GM21515 (cell line): ENCODE measurements at regions not wholly inside any gene's neighbourhood (a gene's known extent, or its start where the extent isn't known, plus 50 kb on each side); places are given as distances from the start of the nearest gene placed in this dataset.

Source experiments
- ATAC-seq: cut with Tn5 transposase; IDR thresholded peaks from one replicate; pipeline ENCODE4 v1.9.1; 2021; ENCODE audit not compliant: unreplicated experiment

GRCh38 chr3:44076221-44076829, 165.4 kb upstream of the TOPAZ1 start:
- ATAC-seq = no peak

GRCh38 chr3:44077267-44077666, 164.4 kb upstream of the TOPAZ1 start:
- ATAC-seq = no peak

- no peak for ATAC-seq
Observed at GRCh38 chr3:44078863-44079262, 162.8 kb upstream of the TOPAZ1 start.

GRCh38 chr3:44079916-44080315, 161.8 kb upstream of the TOPAZ1 start:
- no peak for ATAC-seq

- no peak for ATAC-seq
Observed at GRCh38 chr3:44080474-44081072, 161.1 kb upstream of the TOPAZ1 start.

- no peak for ATAC-seq
Observed at GRCh38 chr3:44090036-44090435, 151.7 kb upstream of the TOPAZ1 start.

GRCh38 chr3:44092497-44092896, 149.2 kb upstream of the TOPAZ1 start:
- ATAC-seq = no peak

GRCh38 chr3:44093531-44093930, 148.2 kb upstream of the TOPAZ1 start:
- no peak for ATAC-seq

GRCh38 chr3:44098656-44099415, 142.8 kb upstream of the TOPAZ1 start:
- ATAC-seq = no peak

- no peak for ATAC-seq
Observed at GRCh38 chr3:44099566-44100297, 142.0 kb upstream of the TOPAZ1 start.

- no peak for ATAC-seq
Observed at GRCh38 chr3:44100298-44100695, 141.4 kb upstream of the TOPAZ1 start.

GRCh38 chr3:44104043-44104442, 137.6 kb upstream of the TOPAZ1 start:
- ATAC-seq = no peak

GRCh38 chr3:44104668-44105321, 136.9 kb upstream of the TOPAZ1 start:
- ATAC-seq = peak; percentile 92

GRCh38 chr3:44105571-44105970, 136.1 kb upstream of the TOPAZ1 start:
- ATAC-seq = no peak

- ATAC-seq = no peak
Observed at GRCh38 chr3:44106756-44107155, 134.9 kb upstream of the TOPAZ1 start.

GRCh38 chr3:44108481-44108880, 133.2 kb upstream of the TOPAZ1 start:
- ATAC-seq = no peak

- no peak for ATAC-seq
Observed at GRCh38 chr3:44109771-44110361, 131.8 kb upstream of the TOPAZ1 start.

- no peak for ATAC-seq
Observed at GRCh38 chr3:44110648-44111047, 131.0 kb upstream of the TOPAZ1 start.

- no peak for ATAC-seq
Observed at GRCh38 chr3:44111482-44111881, 130.2 kb upstream of the TOPAZ1 start.

GRCh38 chr3:44114142-44114541, 127.5 kb upstream of the TOPAZ1 start:
- no peak for ATAC-seq

GRCh38 chr3:44117239-44117638, 124.4 kb upstream of the TOPAZ1 start:
- ATAC-seq = no peak
